Osteocyte (in vitro differentiated cells): ENCODE measurements at regions not wholly inside any gene's neighbourhood (a gene's known extent, or its start where the extent isn't known, plus 50 kb on each side); places are given as distances from the start of the nearest gene placed in this dataset.

Experiments
- DNase-seq: peaks from one replicate; pipeline ENCODE4 v3.0.0; 2021; ENCODE audit warnings: mixed read lengths; ENCODE audit not compliant: unreplicated experiment; ENCODE audit errors: extremely low spot score
- H3K27ac Mint-ChIP-seq: one replicate; pipeline ENCODE4 v1.8.0; 2021; ENCODE audit warnings: mild to moderate bottlenecking, mixed read lengths; ENCODE audit not compliant: unreplicated experiment
- H3K27me3 Mint-ChIP-seq: one replicate; pipeline ENCODE4 v1.8.0; 2021; ENCODE audit warnings: mixed read lengths; ENCODE audit not compliant: unreplicated experiment
- H3K36me3 Mint-ChIP-seq: one replicate; pipeline ENCODE4 v1.8.0; 2021; ENCODE audit warnings: mixed read lengths; ENCODE audit not compliant: unreplicated experiment
- H3K4me1 Mint-ChIP-seq: one replicate; pipeline ENCODE4 v1.8.0; 2021; ENCODE audit warnings: mixed read lengths; ENCODE audit not compliant: unreplicated experiment
- H3K4me3 Mint-ChIP-seq: one replicate; pipeline ENCODE4 v1.8.0; 2021; ENCODE audit warnings: mild to moderate bottlenecking, moderate library complexity, mixed read lengths; ENCODE audit not compliant: unreplicated experiment
- H3K9me3 Mint-ChIP-seq: one replicate; pipeline ENCODE4 v1.8.0; 2021; ENCODE audit warnings: mixed read lengths; ENCODE audit not compliant: unreplicated experiment
- TF ChIP-seq, protein P1 (sequence below): fragments of 200-600 bp; sonication (generic); IDR thresholded peaks from 2 replicates; pipeline ENCODE4 v1.5.0; 2021; ENCODE audit warnings: antibody characterized with exemption, mild to moderate bottlenecking, moderate library complexity

DNA sequence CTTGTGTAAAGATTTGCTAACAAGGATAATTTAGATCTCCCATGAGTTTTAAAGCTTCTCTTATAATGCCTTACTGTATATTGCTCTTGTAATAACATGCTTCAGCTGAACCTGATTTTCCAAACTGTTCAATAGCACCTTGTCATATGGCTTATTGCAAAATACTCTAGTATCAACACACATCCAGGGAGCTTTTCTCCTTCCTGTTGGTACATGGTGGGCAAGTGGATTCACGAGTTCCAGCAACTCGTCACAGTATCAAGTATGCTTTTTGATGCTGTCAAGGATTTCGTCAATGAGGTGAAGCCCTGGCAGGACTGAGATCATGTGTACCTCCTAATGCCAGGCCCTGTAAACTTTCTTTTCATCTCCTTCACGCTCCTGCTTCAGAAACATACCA is 59.5 kb upstream of the ITPRID2 start:
- no peak for DNase-seq
- Mint-ChIP-seq H3K36me3 (no peaks in the 10 kb centered on the region), H3K27ac (no peak overlapping the region), H3K9me3 (no peaks in the 10 kb centered on the region), H3K4me3 (no peak overlapping the region), H3K27me3 (no peaks in the 10 kb centered on the region), H3K4me1 (no peaks in the 10 kb centered on the region)
- TF ChIP-seq, protein P1, sequence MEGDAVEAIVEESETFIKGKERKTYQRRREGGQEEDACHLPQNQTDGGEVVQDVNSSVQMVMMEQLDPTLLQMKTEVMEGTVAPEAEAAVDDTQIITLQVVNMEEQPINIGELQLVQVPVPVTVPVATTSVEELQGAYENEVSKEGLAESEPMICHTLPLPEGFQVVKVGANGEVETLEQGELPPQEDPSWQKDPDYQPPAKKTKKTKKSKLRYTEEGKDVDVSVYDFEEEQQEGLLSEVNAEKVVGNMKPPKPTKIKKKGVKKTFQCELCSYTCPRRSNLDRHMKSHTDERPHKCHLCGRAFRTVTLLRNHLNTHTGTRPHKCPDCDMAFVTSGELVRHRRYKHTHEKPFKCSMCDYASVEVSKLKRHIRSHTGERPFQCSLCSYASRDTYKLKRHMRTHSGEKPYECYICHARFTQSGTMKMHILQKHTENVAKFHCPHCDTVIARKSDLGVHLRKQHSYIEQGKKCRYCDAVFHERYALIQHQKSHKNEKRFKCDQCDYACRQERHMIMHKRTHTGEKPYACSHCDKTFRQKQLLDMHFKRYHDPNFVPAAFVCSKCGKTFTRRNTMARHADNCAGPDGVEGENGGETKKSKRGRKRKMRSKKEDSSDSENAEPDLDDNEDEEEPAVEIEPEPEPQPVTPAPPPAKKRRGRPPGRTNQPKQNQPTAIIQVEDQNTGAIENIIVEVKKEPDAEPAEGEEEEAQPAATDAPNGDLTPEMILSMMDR: no peak

DNA sequence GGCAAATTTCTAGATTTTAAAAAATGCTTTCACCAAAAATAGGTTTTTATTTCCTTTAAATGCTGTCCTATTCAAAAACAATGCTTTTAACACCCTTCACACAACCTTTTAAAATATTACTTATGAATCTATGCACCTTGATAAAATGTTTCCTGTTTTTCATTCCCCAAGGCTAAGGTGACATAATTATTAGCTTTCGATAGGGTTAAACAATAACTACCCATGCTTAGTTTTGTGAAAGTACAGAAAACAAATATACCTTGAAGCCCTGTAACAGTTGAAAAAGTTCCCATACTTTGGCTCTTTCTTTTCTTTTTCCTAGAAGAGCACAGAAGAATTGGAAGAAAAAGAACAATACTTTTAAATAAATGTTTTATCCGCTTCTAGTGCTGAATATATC is 54.9 kb upstream of the ITPRID2 start:
- no peaks in the 10 kb centered on the region for H3K27me3 Mint-ChIP-seq
- no peaks in the 10 kb centered on the region for H3K9me3 Mint-ChIP-seq
- H3K4me3 Mint-ChIP-seq: no peak overlapping the region
- TF ChIP-seq, protein P1: no peak
- H3K27ac Mint-ChIP-seq: no peak overlapping the region
- DNase-seq: no peak
- H3K4me1 Mint-ChIP-seq: no peaks in the 10 kb centered on the region
- H3K36me3 Mint-ChIP-seq: no peaks in the 10 kb centered on the region

DNA sequence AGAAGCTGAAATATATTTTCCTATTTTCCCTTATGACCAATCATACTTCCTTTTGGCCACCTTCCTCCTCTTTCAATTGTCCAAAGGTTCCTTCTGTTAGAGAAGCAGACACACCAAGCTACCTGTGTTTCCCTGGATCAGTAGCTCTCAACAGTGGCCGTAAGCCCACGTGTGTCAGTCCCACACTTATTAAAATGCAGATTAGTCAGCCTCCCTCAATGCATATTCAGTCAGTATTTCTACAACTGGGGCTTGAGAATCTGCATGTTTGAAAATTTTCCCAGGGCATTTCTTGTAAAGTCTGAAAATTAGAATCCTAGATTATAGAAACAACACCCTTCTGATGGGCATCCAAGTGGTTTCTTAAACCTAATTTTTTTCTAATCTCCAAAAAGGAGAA is 54.0 kb upstream of the ITPRID2 start:
- TF ChIP-seq, protein P1: no peak
- no peak overlapping the region for H3K4me3 Mint-ChIP-seq
- H3K9me3 Mint-ChIP-seq: no peaks in the 10 kb centered on the region
- no peaks in the 10 kb centered on the region for H3K36me3 Mint-ChIP-seq
- no peak overlapping the region for H3K27ac Mint-ChIP-seq
- no peaks in the 10 kb centered on the region for H3K4me1 Mint-ChIP-seq
- no peak for DNase-seq
- no peaks in the 10 kb centered on the region for H3K27me3 Mint-ChIP-seq

DNA sequence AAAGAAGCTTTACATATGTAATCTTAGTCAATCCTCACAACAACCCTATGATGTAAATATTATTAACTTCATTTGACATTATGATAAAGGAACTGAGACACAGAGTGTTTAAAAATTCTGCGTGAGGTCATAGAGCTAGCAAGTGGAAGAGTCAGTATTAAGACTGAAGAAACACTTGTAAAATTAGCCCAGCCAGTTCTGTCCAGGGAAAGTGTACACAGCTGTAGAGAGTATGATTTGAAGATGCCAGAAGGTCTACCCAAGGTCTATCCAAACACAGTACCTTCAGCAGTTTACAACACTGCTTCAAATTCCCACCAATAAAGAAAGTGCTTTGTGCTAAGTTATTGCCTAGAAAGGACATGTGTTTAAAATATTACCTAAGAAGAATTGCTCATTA is 51.7 kb upstream of the ITPRID2 start:
- Mint-ChIP-seq H3K9me3 (no peaks in the 10 kb centered on the region), H3K4me3 (no peak overlapping the region), H3K4me1 (no peaks in the 10 kb centered on the region), H3K27ac (no peak overlapping the region), H3K36me3 (no peaks in the 10 kb centered on the region), H3K27me3 (no peaks in the 10 kb centered on the region)
- TF ChIP-seq, protein P1: no peak
- DNase-seq: no peak

DNA sequence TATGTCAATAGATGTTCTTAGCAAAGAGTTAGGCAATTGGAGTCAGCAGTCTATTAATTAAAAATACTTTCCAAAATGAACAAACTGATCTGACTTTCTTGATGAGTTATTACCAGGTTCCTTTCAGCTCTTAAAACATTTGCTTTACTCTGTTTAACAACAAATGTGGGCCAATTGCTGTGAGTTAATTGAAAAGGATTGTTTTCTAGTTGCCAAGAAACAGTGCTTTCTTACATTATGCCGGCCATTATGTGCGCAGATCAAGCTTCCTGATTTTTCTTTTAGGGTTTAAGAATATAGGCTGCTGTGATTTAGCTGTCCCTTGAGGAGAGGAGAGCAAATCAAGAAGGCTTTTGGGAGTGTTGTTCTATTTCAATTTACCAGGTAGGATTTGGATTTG is 50.5 kb upstream of the ITPRID2 start:
- DNase-seq: no peak
- TF ChIP-seq, protein P1: no peak
- no peak overlapping the region for H3K4me3 Mint-ChIP-seq
- H3K4me1 Mint-ChIP-seq: no peaks in the 10 kb centered on the region
- no peak overlapping the region for H3K27ac Mint-ChIP-seq
- H3K36me3 Mint-ChIP-seq: no peaks in the 10 kb centered on the region
- no peaks in the 10 kb centered on the region for H3K9me3 Mint-ChIP-seq
- H3K27me3 Mint-ChIP-seq: no peaks in the 10 kb centered on the region
